ENCODE measurements at regions not wholly inside any gene's neighbourhood (a gene's known extent, or its start where the extent isn't known, plus 50 kb on each side); places are given as distances from the start of the nearest gene placed in this dataset.

DNA sequence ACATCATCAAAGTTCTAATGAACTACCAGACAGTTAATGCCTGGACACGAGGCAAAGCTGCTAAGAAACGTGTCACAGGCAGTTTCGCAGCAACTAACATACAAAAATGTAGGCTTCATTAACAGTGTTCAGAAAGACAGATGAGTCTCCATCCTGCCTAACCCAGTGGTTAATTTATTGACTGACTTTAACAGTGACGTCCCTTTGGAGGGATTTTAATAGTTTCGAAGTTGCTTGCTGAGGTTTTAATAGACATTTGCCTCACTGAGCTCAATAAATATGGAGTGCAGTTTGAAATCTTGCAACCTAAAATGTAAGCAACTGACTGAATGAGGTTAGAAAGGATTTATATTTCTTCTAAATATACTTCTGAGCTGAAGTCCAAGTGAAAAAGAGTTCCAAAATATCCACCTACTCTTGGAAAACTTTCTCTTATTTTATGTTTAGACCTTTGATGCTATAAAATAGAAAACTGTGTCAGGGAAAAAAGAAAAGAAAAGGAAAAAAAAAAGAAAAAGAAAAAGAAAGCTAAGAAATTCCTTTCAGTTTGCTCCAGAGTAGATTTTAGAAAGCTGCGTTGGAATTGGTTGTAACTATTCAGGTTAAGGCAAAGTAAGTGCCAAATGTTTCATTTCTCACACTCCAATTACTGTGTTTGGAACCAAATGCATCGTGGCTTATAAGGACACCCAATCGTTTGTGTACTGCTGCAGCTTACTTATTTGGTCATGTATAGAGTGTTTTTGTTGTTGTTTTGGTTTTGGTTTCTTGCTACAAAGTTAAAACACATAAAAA, 2016.6 kb downstream of the MAT2B start:
- no peak overlapping the region for H3K27ac Mint-ChIP-seq
- H3K4me3 Mint-ChIP-seq = no peak overlapping the region
- no peak for DNase-seq
- H3K27me3 Mint-ChIP-seq = no peaks in the 10 kb centered on the region
- no peaks in the 10 kb centered on the region for H3K36me3 Mint-ChIP-seq (ENCODE audit: low read depth)
- ATAC-seq = no peak
- intact Hi-C loops (cut with DNase I, micrococcal nuclease) = no loop called here
- CTCF ChIA-PET = no interaction called here
- POLR2A ChIA-PET = interaction anchor here (0.6 kb wide), 1 partner anchor 306 kb away, joined by 3 read pairs; no protein-coding TSS in a partner anchor
- peaks cover 7% of the 10 kb centered on the region for H3K9me3 Mint-ChIP-seq (ENCODE audit: low read depth)
- no peaks in the 10 kb centered on the region for H3K4me1 Mint-ChIP-seq

DNA sequence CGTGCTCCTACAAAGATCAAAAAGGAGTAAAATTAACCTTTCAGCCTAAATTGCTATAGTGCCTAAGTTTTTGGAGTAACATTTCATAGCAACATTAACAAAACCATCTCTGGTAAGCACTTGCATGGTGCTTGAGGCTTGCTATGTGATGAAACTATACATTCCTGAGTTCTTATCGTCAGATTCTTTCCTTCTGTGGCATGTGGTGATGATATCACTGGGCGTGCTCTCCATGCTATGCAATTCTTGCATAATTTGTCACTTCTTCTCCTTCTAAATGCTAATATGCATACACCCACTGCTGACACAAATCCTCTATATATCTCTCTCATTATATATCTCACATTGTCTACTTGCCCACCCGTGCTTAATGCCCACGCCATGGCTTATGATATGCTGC, 2019.9 kb downstream of the MAT2B start:
- H3K27me3 Mint-ChIP-seq = no peaks in the 10 kb centered on the region
- ATAC-seq (no peak), DNase-seq (no peak)
- peaks cover 17% of the 10 kb centered on the region for H3K9me3 Mint-ChIP-seq (ENCODE audit: low read depth)
- H3K4me3 Mint-ChIP-seq = no peak overlapping the region
- no peak overlapping the region for H3K27ac Mint-ChIP-seq
- intact Hi-C loops (cut with DNase I, micrococcal nuclease) = no loop called here
- POLR2A ChIA-PET = no interaction called here
- CTCF ChIA-PET = no interaction called here
- H3K36me3 Mint-ChIP-seq (ENCODE audit: low read depth) = no peaks in the 10 kb centered on the region
- no peaks in the 10 kb centered on the region for H3K4me1 Mint-ChIP-seq

DNA sequence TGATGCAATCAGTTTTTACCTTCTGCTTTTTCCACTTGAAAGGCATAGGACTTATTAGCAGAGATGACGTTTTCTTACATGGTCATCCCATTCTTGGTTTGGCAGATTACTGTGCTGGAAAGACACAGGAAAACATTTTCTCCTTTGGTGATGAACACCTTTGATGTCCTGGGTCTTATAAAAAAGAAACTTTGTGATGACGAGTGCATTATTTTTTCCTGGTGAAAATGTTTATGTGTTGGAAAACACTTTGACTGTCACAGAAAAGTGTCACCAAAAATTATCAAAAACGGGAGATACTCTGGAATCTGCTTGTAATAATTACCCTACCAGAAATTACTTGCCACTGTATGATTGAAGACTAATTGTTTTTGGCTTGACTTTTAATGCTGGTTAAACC, 2020.9 kb downstream of the MAT2B start:
- no peaks in the 10 kb centered on the region for H3K27me3 Mint-ChIP-seq
- intact Hi-C loops (cut with DNase I, micrococcal nuclease) = no loop called here
- CTCF ChIA-PET = interaction anchor here (0.6 kb wide), 1 partner anchor 673 kb away, joined by 3 read pairs; no protein-coding TSS in a partner anchor
- H3K4me1 Mint-ChIP-seq = no peaks in the 10 kb centered on the region
- no peak overlapping the region for H3K27ac Mint-ChIP-seq
- ATAC-seq (no peak), DNase-seq (no peak)
- H3K4me3 Mint-ChIP-seq = no peak overlapping the region
- POLR2A ChIA-PET = no interaction called here
- peaks cover 17% of the 10 kb centered on the region for H3K9me3 Mint-ChIP-seq (ENCODE audit: low read depth)
- no peaks in the 10 kb centered on the region for H3K36me3 Mint-ChIP-seq (ENCODE audit: low read depth)

DNA sequence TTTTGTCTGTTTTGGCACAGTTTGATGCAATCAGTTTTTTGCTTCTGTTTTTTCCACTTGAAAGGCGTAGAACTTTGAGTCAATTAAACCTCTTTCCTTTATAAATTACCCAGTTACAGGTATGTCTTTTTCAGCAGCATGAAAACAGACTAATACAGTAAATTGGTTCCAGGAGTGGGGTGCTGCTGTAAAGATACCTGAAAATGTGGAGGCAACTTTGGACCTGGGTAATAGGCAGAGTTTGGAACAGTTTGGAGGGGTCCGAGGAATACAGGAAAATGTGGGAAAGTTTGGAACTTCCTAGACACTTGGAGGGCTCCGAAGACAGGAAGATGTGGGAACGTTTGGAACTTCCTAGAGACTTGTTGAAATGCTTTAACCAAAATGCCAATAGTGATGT, 2022.2 kb downstream of the MAT2B start:
- H3K27ac Mint-ChIP-seq = no peak overlapping the region
- H3K36me3 Mint-ChIP-seq (ENCODE audit: low read depth) = no peaks in the 10 kb centered on the region
- ChIA-PET CTCF (no interaction called here), POLR2A (no interaction called here)
- H3K4me3 Mint-ChIP-seq = no peak overlapping the region
- no peak for DNase-seq
- peaks cover 19% of the 10 kb centered on the region for H3K9me3 Mint-ChIP-seq (ENCODE audit: low read depth)
- no peak for ATAC-seq
- no peaks in the 10 kb centered on the region for H3K27me3 Mint-ChIP-seq
- intact Hi-C loops (cut with DNase I, micrococcal nuclease) = no loop called here
- H3K4me1 Mint-ChIP-seq = no peaks in the 10 kb centered on the region

DNA sequence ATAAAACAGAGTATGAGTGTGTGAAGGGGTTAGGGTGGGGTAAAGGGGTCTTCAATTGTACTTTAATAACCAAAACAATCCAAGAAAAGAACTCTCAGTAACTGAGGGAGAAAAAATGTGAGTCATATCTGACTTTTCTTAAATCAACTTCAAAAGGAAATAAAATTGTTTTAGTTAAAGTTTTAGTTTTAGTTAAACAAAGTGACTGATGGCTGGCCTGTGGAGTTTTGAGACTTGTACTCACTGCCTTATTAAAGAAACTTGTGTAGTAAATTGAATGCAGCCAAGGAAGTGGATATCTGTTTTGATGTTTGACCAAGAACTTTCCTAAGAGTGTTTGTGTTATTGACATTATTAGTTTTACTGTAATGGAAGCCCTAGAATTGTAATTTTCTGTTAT, 2032.6 kb downstream of the MAT2B start:
- ChIA-PET POLR2A (no interaction called here), CTCF (no interaction called here)
- Mint-ChIP-seq H3K9me3 (ENCODE audit: low read depth) (peaks cover 4% of the 10 kb centered on the region), H3K4me3 (no peak overlapping the region), H3K4me1 (no peaks in the 10 kb centered on the region), H3K27me3 (no peaks in the 10 kb centered on the region), H3K36me3 (ENCODE audit: low read depth) (no peaks in the 10 kb centered on the region), H3K27ac (no peak overlapping the region)
- intact Hi-C loops (cut with DNase I, micrococcal nuclease) = no loop called here
- no peak for DNase-seq
- no peak for ATAC-seq

DNA sequence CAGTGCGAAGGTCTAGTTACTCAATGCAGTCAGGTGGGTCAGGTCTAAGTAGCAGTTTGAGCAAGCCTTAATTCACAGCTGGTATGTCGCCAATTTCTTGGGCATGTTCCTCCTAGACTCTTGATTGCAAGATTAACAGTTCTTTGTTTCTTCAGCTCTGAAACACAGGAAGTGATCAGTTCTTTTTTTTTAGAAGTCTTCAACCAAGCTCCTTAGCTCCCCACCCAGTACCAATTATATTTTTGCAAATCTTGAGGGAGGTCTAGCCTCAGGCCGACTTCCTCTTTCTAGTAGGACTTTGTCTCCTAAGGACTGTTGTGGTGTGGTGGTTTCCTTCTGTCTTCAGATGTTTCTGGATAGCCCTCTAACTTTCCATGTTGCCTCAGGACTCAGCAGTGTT, 2054.2 kb downstream of the MAT2B start:
- CTCF ChIA-PET = no interaction called here
- POLR2A ChIA-PET = no interaction called here
- no peak overlapping the region for H3K27ac Mint-ChIP-seq
- H3K4me3 Mint-ChIP-seq = no peak overlapping the region
- H3K9me3 Mint-ChIP-seq (ENCODE audit: low read depth) = peaks cover 7% of the 10 kb centered on the region
- intact Hi-C loops (cut with DNase I, micrococcal nuclease) = no loop called here
- no peak for ATAC-seq
- no peak for DNase-seq
- no peaks in the 10 kb centered on the region for H3K4me1 Mint-ChIP-seq
- no peaks in the 10 kb centered on the region for H3K27me3 Mint-ChIP-seq
- no peaks in the 10 kb centered on the region for H3K36me3 Mint-ChIP-seq (ENCODE audit: low read depth)

DNA sequence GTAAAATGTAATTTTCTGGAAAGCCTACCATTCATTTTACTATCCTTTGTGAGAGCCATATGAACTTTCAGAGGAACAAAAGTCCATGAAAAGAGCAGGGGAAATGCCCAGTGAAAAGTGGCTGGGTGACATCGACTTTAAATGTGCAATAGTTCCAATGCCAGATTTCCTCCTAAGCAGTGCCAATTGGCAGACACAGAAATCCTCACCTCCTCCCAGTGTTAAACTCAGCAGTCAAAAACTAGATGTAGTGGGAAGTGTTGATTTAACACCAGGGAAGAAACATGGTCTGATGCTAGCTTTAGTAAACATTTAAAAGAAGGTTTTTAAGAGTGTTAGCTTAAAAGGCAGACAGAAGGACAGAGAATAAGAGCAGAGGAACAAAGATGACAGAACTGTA, 2055.2 kb downstream of the MAT2B start:
- DNase-seq (no peak), ATAC-seq (no peak)
- ChIA-PET CTCF (no interaction called here), POLR2A (no interaction called here)
- Mint-ChIP-seq H3K9me3 (ENCODE audit: low read depth) (peaks cover 4% of the 10 kb centered on the region), H3K36me3 (ENCODE audit: low read depth) (no peaks in the 10 kb centered on the region), H3K27me3 (no peaks in the 10 kb centered on the region), H3K4me1 (no peaks in the 10 kb centered on the region), H3K27ac (no peak overlapping the region), H3K4me3 (no peak overlapping the region)
- intact Hi-C loops (cut with DNase I, micrococcal nuclease) = no loop called here

DNA sequence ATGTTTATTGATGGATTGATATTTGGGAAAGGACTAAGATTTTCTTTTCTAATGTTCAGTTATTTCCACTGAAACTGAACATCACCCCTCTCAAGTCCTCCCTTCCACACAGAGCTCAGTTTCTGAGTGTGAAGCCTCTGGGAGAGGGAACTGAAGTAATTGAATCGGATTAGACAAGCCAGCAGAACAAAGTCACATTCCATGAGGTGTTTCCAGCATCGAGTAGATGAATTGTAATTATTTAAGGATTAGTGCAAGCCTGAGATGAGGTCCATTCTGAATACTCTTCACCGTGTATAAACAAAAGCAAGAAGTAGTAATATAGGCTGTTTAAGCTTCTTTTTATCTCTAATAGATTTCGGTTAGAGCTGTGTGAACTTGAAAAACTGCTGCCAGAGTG, 2060.5 kb downstream of the MAT2B start:
- ChIA-PET CTCF (no interaction called here), POLR2A (no interaction called here)
- Mint-ChIP-seq H3K36me3 (ENCODE audit: low read depth) (no peaks in the 10 kb centered on the region), H3K27me3 (no peaks in the 10 kb centered on the region), H3K27ac (no peak overlapping the region), H3K9me3 (ENCODE audit: low read depth) (peaks cover under 1% of the 10 kb centered on the region), H3K4me3 (no peak overlapping the region), H3K4me1 (no peaks in the 10 kb centered on the region)
- DNase-seq (no peak), ATAC-seq (no peak)
- intact Hi-C loops (cut with DNase I, micrococcal nuclease) = no loop called here

DNA sequence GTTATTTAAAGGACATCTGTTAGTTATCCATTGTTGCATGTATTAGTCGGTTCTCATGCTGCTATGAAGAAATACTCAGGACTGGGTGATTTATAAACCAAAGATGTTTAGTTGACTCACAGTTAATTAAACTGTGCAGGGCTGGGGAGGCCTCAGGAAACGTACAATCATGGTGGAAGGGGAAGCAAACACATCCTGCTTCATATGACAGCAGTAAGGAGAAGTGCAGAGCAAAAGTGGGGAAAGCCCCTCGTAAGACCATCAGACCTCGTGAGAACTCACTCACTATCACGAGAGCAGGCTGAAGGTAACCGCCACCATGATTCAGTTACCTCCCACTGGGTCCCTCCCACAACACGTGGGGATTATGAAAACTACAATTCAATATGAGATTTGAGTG, 2064.1 kb downstream of the MAT2B start:
- no peaks in the 10 kb centered on the region for H3K36me3 Mint-ChIP-seq (ENCODE audit: low read depth)
- H3K9me3 Mint-ChIP-seq (ENCODE audit: low read depth) = peaks cover 6% of the 10 kb centered on the region
- no peaks in the 10 kb centered on the region for H3K27me3 Mint-ChIP-seq
- ATAC-seq (no peak), DNase-seq (no peak)
- ChIA-PET POLR2A (no interaction called here), CTCF (no interaction called here)
- H3K4me1 Mint-ChIP-seq = no peaks in the 10 kb centered on the region
- no peak overlapping the region for H3K4me3 Mint-ChIP-seq
- H3K27ac Mint-ChIP-seq = no peak overlapping the region
- intact Hi-C loops (cut with DNase I, micrococcal nuclease) = no loop called here

DNA sequence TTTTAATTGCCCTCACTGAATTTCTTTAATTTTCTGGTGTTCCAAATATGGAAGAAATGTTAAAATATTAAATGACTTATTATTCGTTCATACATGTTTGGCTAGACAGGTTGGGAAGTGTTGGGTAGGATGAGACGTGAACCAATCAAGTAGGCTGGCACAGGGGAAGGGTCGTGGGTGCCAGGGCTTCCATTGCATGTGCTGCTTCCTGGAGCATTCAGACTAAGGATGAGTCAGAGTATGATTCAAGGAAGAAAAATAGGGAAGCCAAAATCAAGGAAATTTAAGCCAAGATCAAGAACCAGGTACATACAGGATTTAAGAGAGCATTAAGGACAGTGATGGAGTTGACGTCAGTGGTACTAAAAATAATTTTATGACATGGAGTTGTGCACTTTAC, 2068.0 kb downstream of the MAT2B start:
- H3K27ac Mint-ChIP-seq = no peak overlapping the region
- H3K9me3 Mint-ChIP-seq (ENCODE audit: low read depth) = peaks cover 9% of the 10 kb centered on the region
- CTCF ChIA-PET = no interaction called here

DNA sequence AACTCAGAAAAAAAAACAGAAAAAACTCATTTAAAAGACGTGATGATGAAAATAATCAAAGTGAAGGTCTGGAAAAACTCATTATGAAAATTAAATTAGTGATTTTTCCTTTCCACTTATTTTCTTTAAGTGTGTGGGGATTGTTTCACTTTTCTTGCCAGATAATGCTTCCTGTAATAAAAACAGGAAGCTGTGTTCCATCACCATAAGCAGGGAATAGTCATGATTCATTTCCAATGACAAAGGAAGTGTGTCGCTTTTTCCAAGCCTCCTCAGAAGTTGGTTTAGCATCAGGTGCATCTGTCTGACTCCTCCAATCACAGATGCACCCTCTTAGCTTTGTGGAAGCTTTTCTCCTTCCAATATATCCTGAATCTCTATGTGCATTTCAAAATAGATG, 2068.7 kb downstream of the MAT2B start:
- CTCF ChIA-PET = interaction anchor here (0.7 kb wide), 1 partner anchor 263 kb away, joined by 3 read pairs; no protein-coding TSS in a partner anchor
- no peak overlapping the region for H3K27ac Mint-ChIP-seq
- ATAC-seq = no peak
- no peaks in the 10 kb centered on the region for H3K36me3 Mint-ChIP-seq (ENCODE audit: low read depth)
- POLR2A ChIA-PET = no interaction called here
- no peak for DNase-seq
- no peak overlapping the region for H3K4me3 Mint-ChIP-seq
- peaks cover 9% of the 10 kb centered on the region for H3K9me3 Mint-ChIP-seq (ENCODE audit: low read depth)
- H3K27me3 Mint-ChIP-seq = no peaks in the 10 kb centered on the region
- H3K4me1 Mint-ChIP-seq = no peaks in the 10 kb centered on the region
- intact Hi-C loops (cut with DNase I, micrococcal nuclease) = no loop called here

More for the DNA sequence above, 2068.0 kb downstream of the MAT2B start:
- no peak overlapping the region for H3K4me3 Mint-ChIP-seq
- H3K36me3 Mint-ChIP-seq (ENCODE audit: low read depth) = no peaks in the 10 kb centered on the region
- DNase-seq (no peak), ATAC-seq (no peak)
- intact Hi-C loops (cut with DNase I, micrococcal nuclease) = no loop called here
- no peaks in the 10 kb centered on the region for H3K4me1 Mint-ChIP-seq
- POLR2A ChIA-PET = no interaction called here
- no peaks in the 10 kb centered on the region for H3K27me3 Mint-ChIP-seq

DNA sequence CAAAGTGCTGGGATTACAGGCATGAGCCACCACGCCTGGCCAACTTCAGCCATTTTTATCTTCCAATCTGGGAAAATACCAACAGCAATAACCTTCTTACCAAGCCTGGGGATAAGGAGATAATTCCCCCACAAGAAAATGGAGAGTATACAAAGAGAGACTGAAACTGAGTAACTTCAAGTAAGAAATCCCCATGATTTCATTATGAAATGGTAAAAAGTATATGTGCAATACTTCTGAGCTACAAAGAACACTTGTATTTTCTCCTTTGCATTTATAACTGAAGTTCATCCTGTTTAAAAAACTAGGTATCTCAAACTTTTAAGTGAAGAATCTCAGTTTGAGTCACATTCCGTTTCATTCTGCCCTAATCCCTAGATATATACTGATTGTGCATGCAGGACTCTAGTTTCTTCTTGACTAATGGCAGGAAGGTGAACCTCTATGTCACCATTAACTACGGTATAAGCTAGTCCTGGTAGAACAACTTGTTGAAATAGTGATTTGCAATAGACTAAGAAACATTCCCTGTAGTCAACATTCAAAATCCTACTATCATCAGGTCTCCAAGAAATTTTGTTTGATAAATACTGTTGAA, 2071.4 kb downstream of the MAT2B start:
- POLR2A ChIA-PET = no interaction called here

More for the DNA sequence above, 2071.4 kb downstream of the MAT2B start:
- peaks cover 5% of the 10 kb centered on the region for H3K9me3 Mint-ChIP-seq (ENCODE audit: low read depth)
- CTCF ChIA-PET = no interaction called here
- DNase-seq = no peak
- no peaks in the 10 kb centered on the region for H3K27me3 Mint-ChIP-seq
- no peak overlapping the region for H3K27ac Mint-ChIP-seq
- H3K4me3 Mint-ChIP-seq = no peak overlapping the region
- ATAC-seq = no peak
- intact Hi-C loops (cut with DNase I, micrococcal nuclease) = no loop called here
- no peaks in the 10 kb centered on the region for H3K36me3 Mint-ChIP-seq (ENCODE audit: low read depth)
- no peaks in the 10 kb centered on the region for H3K4me1 Mint-ChIP-seq
